ENCODE measurements at regions not wholly inside any gene's neighbourhood (a gene's known extent, or its start where the extent isn't known, plus 50 kb on each side); places are given as distances from the start of the nearest gene placed in this dataset.

- H3K9me3 ChIP-seq (ENCODE audit: control insufficient read depth in 1 of 2, insufficient read depth in 1 of 2, low read depth in 1 of 2, low read length in 2 of 2), result no peaks in the 10 kb centered on the region
- BruUV-seq (replicated peaks), result no TSS peak
- no peak overlapping the region for H3K9ac ChIP-seq (ENCODE audit: low read length)
- POLR2A ChIA-PET, result no interaction called here
- RAD21 ChIA-PET (ENCODE audit: low non-redundant PET in 1 of 2, low total read pairs in 2 of 2, uncharacterized antibody in 2 of 2, unreplicated experiment in 2 of 2), result no interaction called here
- H3K4me1 ChIP-seq (ENCODE audit: control insufficient read depth in 1 of 2, insufficient read depth in 2 of 2, low read length in 2 of 2), result no peaks in the 10 kb centered on the region
- CTCF ChIA-PET, result no interaction called here
- H3K27ac ChIP-seq (ENCODE audit: low read depth, low read length), result no peak overlapping the region
- H3K79me2 ChIP-seq (ENCODE audit: insufficient read depth, low read length), result no peaks in the 10 kb centered on the region
- H3K4me2 ChIP-seq (ENCODE audit: low read length), result no peak overlapping the region
- no peak for ATAC-seq
- intact Hi-C loops (cut with micrococcal nuclease), result no loop called here
- H3K36me3 ChIP-seq (ENCODE audit: control insufficient read depth in 1 of 2, insufficient read depth in 2 of 2, low read length in 2 of 2), result no peaks in the 10 kb centered on the region
- H3K27me3 ChIP-seq (ENCODE audit: insufficient read depth, low read length), result no peaks in the 10 kb centered on the region
- H3K4me3 ChIP-seq (replicated peaks in 1 of 2; ENCODE audit: low read depth in 1 of 2, low read length in 2 of 2), result no peak overlapping the region
- H2AFZ ChIP-seq (ENCODE audit: low read depth, low read length, poor library complexity, severe bottlenecking), result no peak overlapping the region
- H4K20me1 ChIP-seq (ENCODE audit: insufficient read depth), result no peaks in the 10 kb centered on the region
- no peak for DNase-seq (ENCODE audit: low read depth, low spot score)
- H3K9me2 ChIP-seq (ENCODE audit: insufficient read depth), result no peaks in the 10 kb centered on the region
- TF ChIP-seq TCF7L2 (IDR thresholded peaks at IDR 0.05; ENCODE audit: borderline replicate concordance, extremely low read depth, insufficient read depth, insufficient read length) (no peak), EGR1 (IDR thresholded peaks at IDR 0.05; ENCODE audit: low read depth) (no peak), POLR2AphosphoS5 (IDR thresholded peaks at IDR 0.05; ENCODE audit: low read depth, low read length) (no peak), FOSL1 (IDR thresholded peaks at IDR 0.05; ENCODE audit: low read depth) (no peak), SIN3A (IDR thresholded peaks at IDR 0.05; ENCODE audit: low read depth) (no peak), ELF1 (IDR thresholded peaks at IDR 0.05; ENCODE audit: borderline replicate concordance, low read depth) (no peak), EZH2 (IDR thresholded peaks at IDR 0.05) (no peak)
- TF ChIP-seq, protein P1, sequence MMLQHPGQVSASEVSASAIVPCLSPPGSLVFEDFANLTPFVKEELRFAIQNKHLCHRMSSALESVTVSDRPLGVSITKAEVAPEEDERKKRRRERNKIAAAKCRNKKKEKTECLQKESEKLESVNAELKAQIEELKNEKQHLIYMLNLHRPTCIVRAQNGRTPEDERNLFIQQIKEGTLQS (IDR thresholded peaks at IDR 0.05), result no peak
- TF ChIP-seq, protein P2, sequence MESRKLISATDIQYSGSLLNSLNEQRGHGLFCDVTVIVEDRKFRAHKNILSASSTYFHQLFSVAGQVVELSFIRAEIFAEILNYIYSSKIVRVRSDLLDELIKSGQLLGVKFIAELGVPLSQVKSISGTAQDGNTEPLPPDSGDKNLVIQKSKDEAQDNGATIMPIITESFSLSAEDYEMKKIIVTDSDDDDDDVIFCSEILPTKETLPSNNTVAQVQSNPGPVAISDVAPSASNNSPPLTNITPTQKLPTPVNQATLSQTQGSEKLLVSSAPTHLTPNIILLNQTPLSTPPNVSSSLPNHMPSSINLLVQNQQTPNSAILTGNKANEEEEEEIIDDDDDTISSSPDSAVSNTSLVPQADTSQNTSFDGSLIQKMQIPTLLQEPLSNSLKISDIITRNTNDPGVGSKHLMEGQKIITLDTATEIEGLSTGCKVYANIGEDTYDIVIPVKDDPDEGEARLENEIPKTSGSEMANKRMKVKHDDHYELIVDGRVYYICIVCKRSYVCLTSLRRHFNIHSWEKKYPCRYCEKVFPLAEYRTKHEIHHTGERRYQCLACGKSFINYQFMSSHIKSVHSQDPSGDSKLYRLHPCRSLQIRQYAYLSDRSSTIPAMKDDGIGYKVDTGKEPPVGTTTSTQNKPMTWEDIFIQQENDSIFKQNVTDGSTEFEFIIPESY (IDR thresholded peaks at IDR 0.05; ENCODE audit: extremely low read depth, insufficient replicate concordance, low read length), result no peak
These were observed 152.7 kb upstream of the PRNP start for GRCh38 chr20:4533368-4534133.
